IPS DF 6.9 (cell line): ENCODE measurements at regions not wholly inside any gene's neighbourhood (a gene's known extent, or its start where the extent isn't known, plus 50 kb on each side); places are given as distances from the start of the nearest gene placed in this dataset.

Source experiments
- DNase-seq: peaks from one replicate; pipeline ENCODE4 v3.0.0-alpha.2; 2013; ENCODE audit warnings: low read depth, low spot score
- H3K27ac ChIP-seq: one replicate; pipeline ENCODE4 v1.5.1; 2013; ENCODE audit warnings: low read length, control low read depth
- H3K27me3 ChIP-seq: 2 replicates; pipeline ENCODE4 v1.6.1; 2013; ENCODE audit warnings: mild to moderate bottlenecking, low read length; ENCODE audit not compliant: control insufficient read depth, insufficient read depth
- H3K36me3 ChIP-seq: 2 replicates; pipeline ENCODE4 v1.6.1; 2013; ENCODE audit warnings: low read length; ENCODE audit not compliant: control insufficient read depth, insufficient read depth
- H3K4me1 ChIP-seq: 2 replicates; pipeline ENCODE4 v1.6.1; 2013; ENCODE audit warnings: low read length; ENCODE audit not compliant: control insufficient read depth, insufficient read depth
- H3K4me3 ChIP-seq: 2 replicates; pipeline ENCODE4 v1.5.1; 2013; ENCODE audit warnings: mild to moderate bottlenecking, low read length
- H3K9me3 ChIP-seq: 2 replicates; pipeline ENCODE4 v1.6.1; 2013; ENCODE audit warnings: low read length, inconsistent platforms; ENCODE audit not compliant: control insufficient read depth, insufficient read depth
- WGBS: extraction: QIAGEN DNeasy Blood & Tissue Kit; methylation state at CpG from one replicate; pipeline ENCODE4 v1.1.7; 2013; ENCODE audit warnings: mixed read lengths, missing lambda C conversion rate; ENCODE audit not compliant: insufficient read length, insufficient coverage; 5-methylcytosine and 5-hydroxymethylcytosine counted together

DNA sequence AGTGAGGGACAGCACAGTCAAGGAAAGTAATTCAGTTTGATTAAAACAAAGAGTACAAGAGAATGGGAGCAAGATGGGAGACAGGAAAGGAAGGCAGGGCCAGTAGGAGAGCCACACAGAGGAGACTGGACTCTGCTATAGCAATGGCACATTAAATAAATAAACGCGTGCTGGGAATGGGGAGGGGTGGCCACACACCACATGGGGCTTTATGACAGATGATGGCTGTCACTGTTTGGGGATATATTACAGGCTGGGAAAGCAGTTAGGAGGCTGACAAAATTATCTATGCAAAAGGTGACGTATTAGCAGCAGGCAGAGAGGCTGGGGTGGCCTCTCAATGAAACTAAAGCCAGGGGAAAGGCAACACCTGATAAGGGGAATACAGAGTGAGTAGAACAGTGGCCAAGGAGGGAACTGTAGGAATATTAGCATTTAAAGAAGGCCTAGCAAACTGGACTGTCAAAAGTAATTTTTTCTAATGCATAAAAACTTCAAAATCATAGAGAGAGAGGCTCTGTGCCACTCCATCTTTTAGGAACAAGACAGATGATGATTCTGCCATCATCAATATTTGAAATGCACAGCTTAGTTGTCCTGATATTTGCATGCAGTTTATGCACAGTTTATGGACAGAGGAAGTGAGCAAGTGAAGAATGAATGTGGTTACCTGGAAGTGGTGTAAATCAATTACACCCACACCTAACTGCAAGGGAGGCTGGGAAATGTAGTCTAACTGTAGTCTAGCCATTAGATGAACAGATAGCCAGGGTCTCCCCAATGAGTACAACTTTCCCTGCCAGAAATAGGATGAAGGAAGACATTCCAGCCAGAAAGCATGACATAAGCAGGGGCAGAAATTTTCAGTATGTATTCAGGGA, 346.5 kb downstream of the FOXO1 start:
- Histone ChIP-seq H3K36me3 (no peaks in the 10 kb centered on the region), H3K27me3 (no peaks in the 10 kb centered on the region; the same call in 1 of the 2 replicates), H3K27ac (no peak overlapping the region), H3K9me3 (no peaks in the 10 kb centered on the region), H3K4me3 (no peak overlapping the region), H3K4me1 (peaks cover 2% of the 10 kb centered on the region; the same call in 1 of the 2 replicates)
- WGBS: no CpG with 5 or more reads among the region's 3 CpGs
- DNase-seq: no peak

DNA sequence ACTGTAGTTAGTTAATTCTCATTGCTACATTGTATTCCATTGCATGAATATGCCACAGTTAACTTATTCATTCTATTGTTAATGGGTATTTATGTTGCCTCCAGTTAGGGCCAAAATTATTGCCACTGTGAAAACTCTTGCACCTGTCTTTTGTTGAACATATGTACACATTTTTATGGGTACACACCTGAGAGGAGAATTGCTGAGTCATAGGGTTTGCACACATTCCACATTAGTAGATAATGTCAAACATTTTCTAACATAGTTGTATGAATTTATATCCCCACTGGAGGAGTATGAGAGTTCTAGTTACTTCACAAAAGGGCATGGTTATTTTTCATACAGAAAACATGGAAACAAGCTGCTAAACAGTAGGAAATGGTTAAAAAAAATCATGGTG, 338.4 kb downstream of the FOXO1 start:
- no peak for DNase-seq
- H3K4me1 ChIP-seq: no peaks in the 10 kb centered on the region
- no peak overlapping the region for H3K4me3 ChIP-seq
- no peaks in the 10 kb centered on the region for H3K27me3 ChIP-seq
- H3K36me3 ChIP-seq: no peaks in the 10 kb centered on the region
- no peaks in the 10 kb centered on the region for H3K9me3 ChIP-seq
- no peak overlapping the region for H3K27ac ChIP-seq

- WGBS: no CpG with 5 or more reads among the region's 4 CpGs
- Histone ChIP-seq H3K9me3 (no peaks in the 10 kb centered on the region), H3K36me3 (no peaks in the 10 kb centered on the region), H3K27ac (no peak overlapping the region), H3K4me3 (no peak overlapping the region), H3K4me1 (no peaks in the 10 kb centered on the region), H3K27me3 (no peaks in the 10 kb centered on the region)
- DNase-seq: no peak
Observed at GRCh38 chr13:40329781-40330485, 336.5 kb downstream of the FOXO1 start.

DNA sequence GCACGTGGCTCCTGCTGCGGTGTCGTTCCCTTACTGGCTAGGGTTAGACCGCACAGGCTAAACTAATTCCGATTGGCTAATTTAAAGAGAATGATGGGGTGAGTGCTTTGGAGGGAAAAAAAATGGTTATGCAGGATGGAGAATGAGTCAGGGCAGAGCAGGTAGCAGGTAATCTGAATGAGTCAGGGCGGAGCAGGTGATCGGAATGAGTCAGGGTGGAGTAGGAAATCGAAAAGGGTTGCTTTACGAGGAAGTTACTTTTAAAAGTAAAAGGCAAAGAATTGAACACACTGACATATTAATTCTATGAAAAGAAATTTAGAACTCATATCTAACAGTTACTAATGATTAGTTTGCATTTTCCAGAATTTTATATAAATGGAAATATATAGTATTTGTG, 335.5 kb downstream of the FOXO1 start:
- Histone ChIP-seq H3K4me3 (no peak overlapping the region), H3K4me1 (no peaks in the 10 kb centered on the region), H3K9me3 (no peaks in the 10 kb centered on the region), H3K27me3 (no peaks in the 10 kb centered on the region), H3K36me3 (no peaks in the 10 kb centered on the region), H3K27ac (no peak overlapping the region)
- no peak for DNase-seq
- no CpG with 5 or more reads among the region's 9 CpGs for WGBS

DNA sequence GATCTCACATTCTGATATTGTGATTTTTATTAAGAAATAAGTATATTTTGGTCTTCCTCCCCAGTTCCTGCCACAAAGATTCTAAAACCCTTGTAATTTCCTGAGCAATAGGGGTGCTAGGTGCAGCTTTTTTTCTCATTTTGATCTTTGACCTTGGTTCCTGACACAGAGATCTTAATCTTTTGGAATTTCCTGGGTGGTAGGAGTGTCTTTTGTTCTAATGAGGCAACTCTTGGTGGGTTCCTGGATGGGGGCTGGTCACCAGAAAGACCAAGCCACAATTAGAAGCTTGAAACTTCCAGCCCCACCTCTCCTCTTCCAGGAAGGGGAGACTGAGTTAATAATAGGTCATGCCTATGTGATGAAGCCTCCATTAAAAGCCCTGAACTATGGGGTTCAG, 334.6 kb downstream of the FOXO1 start:
- H3K27me3 ChIP-seq: no peaks in the 10 kb centered on the region
- no peak overlapping the region for H3K4me3 ChIP-seq
- no peak overlapping the region for H3K27ac ChIP-seq
- no peaks in the 10 kb centered on the region for H3K36me3 ChIP-seq
- DNase-seq: no peak
- H3K9me3 ChIP-seq: no peaks in the 10 kb centered on the region
- H3K4me1 ChIP-seq: no peaks in the 10 kb centered on the region

- WGBS: no CpG with 5 or more reads among the region's 4 CpGs
- no peaks in the 10 kb centered on the region for H3K27me3 ChIP-seq
- DNase-seq: no peak
- no peaks in the 10 kb centered on the region for H3K9me3 ChIP-seq
- H3K4me3 ChIP-seq: no peak overlapping the region
- no peaks in the 10 kb centered on the region for H3K36me3 ChIP-seq
- no peaks in the 10 kb centered on the region for H3K4me1 ChIP-seq
- no peak overlapping the region for H3K27ac ChIP-seq
Observed at GRCh38 chr13:40333226-40333625, 333.2 kb downstream of the FOXO1 start.

DNA sequence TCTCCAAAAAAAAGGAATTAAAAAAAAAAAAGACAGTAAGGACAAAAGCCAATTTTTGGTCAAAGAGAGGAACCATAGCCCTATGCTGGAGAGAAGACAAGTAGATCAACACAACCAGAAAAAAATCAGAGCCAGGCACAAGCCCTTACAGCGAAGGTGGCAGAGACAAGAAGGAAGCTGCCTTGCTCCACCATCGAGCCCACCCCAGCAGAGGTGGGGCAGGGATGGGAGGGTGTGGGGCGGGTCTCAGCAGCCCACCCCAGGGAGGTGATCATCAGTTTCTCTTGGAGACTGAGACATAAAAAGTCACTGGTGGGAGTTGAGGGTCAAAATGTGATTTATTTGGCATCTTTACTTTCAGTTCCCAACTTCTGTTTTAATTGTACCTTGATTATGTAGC, 332.4 kb downstream of the FOXO1 start:
- H3K27me3 ChIP-seq: no peaks in the 10 kb centered on the region
- no peak for DNase-seq
- no CpG with 5 or more reads among the region's 3 CpGs for WGBS
- no peaks in the 10 kb centered on the region for H3K36me3 ChIP-seq
- no peak overlapping the region for H3K4me3 ChIP-seq
- no peaks in the 10 kb centered on the region for H3K9me3 ChIP-seq
- H3K27ac ChIP-seq: no peak overlapping the region
- no peaks in the 10 kb centered on the region for H3K4me1 ChIP-seq

DNA sequence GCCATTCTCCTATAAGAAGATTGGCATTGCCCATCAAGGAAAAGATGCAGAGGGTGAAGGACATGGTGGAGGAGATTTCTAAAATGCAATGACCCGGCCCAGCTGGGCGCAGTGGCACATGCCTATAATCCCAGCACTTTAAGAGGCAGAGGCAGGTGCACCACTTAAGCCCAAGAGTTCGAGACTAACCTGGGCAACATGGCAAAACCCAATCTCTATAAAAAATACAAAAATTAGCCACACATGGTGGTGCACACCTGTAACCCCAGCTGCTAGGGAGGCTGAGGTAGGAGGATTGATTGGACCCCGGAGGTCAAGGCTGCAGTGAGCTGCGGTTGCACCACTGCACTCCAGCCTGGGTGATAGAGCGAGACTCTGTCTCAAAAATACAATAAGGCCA, 331.8 kb downstream of the FOXO1 start:
- no peak overlapping the region for H3K4me3 ChIP-seq
- no CpG with 5 or more reads among the region's 6 CpGs for WGBS
- no peak for DNase-seq
- H3K27ac ChIP-seq: no peak overlapping the region
- no peaks in the 10 kb centered on the region for H3K27me3 ChIP-seq
- H3K36me3 ChIP-seq: no peaks in the 10 kb centered on the region
- H3K9me3 ChIP-seq: no peaks in the 10 kb centered on the region
- H3K4me1 ChIP-seq: no peaks in the 10 kb centered on the region

GRCh38 chr13:40336228-40337221, 329.9 kb downstream of the FOXO1 start:
- H3K9me3 ChIP-seq: no peaks in the 10 kb centered on the region
- H3K4me1 ChIP-seq: no peaks in the 10 kb centered on the region
- H3K27ac ChIP-seq: no peak overlapping the region
- no CpG with 5 or more reads among the region's 7 CpGs for WGBS
- DNase-seq: no peak
- H3K27me3 ChIP-seq: no peaks in the 10 kb centered on the region
- no peaks in the 10 kb centered on the region for H3K36me3 ChIP-seq
- H3K4me3 ChIP-seq: no peak overlapping the region

GRCh38 chr13:40337651-40338050, 328.8 kb downstream of the FOXO1 start:
- Histone ChIP-seq H3K36me3 (no peaks in the 10 kb centered on the region), H3K4me1 (0 out of 2 replicates have a peak, but pooled peaks cover 1% of the 10 kb centered on the region), H3K27ac (no peak overlapping the region), H3K9me3 (no peaks in the 10 kb centered on the region), H3K27me3 (no peaks in the 10 kb centered on the region), H3K4me3 (no peak overlapping the region)
- 100% methylated on average over 1 of the region's 6 CpGs for WGBS
- DNase-seq: no peak
